Progenitor cell of endocrine pancreas (in vitro differentiated cells): ENCODE measurements at regions not wholly inside any gene's neighbourhood (a gene's known extent, or its start where the extent isn't known, plus 50 kb on each side); places are given as distances from the start of the nearest gene placed in this dataset.

Experiments used
- DNase-seq: peaks from one replicate; pipeline ENCODE4 v3.0.0; 2021; ENCODE audit warnings: low spot score; ENCODE audit not compliant: unreplicated experiment
- H3K27ac Mint-ChIP-seq: 2 replicates; pipeline ENCODE4 v1.8.0; 2021; ENCODE audit warnings: mild to moderate bottlenecking, moderate library complexity, mixed read lengths
- H3K27me3 Mint-ChIP-seq: 2 replicates; pipeline ENCODE4 v1.8.0; 2021; ENCODE audit warnings: mixed read lengths
- H3K36me3 Mint-ChIP-seq: 2 replicates; pipeline ENCODE4 v1.8.0; 2022; ENCODE audit warnings: mixed read lengths; ENCODE audit not compliant: insufficient read depth
- H3K4me1 Mint-ChIP-seq: 2 replicates; pipeline ENCODE4 v1.8.0; 2021; ENCODE audit warnings: low read depth, mixed read lengths
- H3K4me3 Mint-ChIP-seq: 2 replicates; pipeline ENCODE4 v1.8.0; 2021; ENCODE audit warnings: low read depth, mild to moderate bottlenecking, moderate library complexity, mixed read lengths
- H3K9me3 Mint-ChIP-seq: 2 replicates; pipeline ENCODE4 v1.8.0; 2021; ENCODE audit warnings: low read depth, mixed read lengths
- CTCF ChIP-seq: fragments of 200-600 bp; sonication (generic); IDR thresholded peaks from one replicate; pipeline ENCODE4 v1.5.0; 2021; ENCODE audit warnings: antibody characterized with exemption, mild to moderate bottlenecking; ENCODE audit not compliant: unreplicated experiment

GRCh38 chr3:72223628-72224027 is 438.7 kb upstream of the PROK2 start:
- Mint-ChIP-seq H3K27me3 (peaks cover 5% of the 10 kb centered on the region), H3K4me1 (no peaks in the 10 kb centered on the region), H3K36me3 (no peaks in the 10 kb centered on the region), H3K9me3 (peaks cover 25% of the 10 kb centered on the region), H3K4me3 (no peak overlapping the region), H3K27ac (no peak overlapping the region)
- no peak for DNase-seq
- no peak for TF ChIP-seq CTCF

DNA sequence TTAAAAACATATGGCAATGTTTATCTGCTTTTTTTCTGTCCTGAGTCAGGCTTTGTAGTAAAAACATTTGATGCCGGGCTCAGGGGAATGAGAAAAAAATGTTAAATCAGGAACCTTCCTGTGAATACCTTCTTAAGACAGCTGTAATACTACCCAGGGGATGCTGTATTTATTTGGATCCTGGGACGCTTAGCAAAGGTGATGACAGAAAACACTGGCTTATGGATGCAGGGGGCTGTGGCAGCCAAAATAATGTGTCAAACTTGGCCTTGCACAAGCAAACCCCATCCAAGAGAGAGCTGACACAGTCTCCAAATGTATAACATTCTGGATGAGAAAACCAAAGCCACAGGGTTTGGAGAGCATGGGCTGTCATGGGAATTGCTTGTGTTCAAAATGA is 438.2 kb upstream of the PROK2 start:
- H3K27ac Mint-ChIP-seq = no peak overlapping the region
- TF ChIP-seq CTCF = no peak
- H3K9me3 Mint-ChIP-seq = peaks cover 25% of the 10 kb centered on the region
- no peak for DNase-seq
- H3K36me3 Mint-ChIP-seq = no peaks in the 10 kb centered on the region
- no peaks in the 10 kb centered on the region for H3K4me1 Mint-ChIP-seq
- no peak overlapping the region for H3K4me3 Mint-ChIP-seq
- peaks cover 2% of the 10 kb centered on the region for H3K27me3 Mint-ChIP-seq

DNA sequence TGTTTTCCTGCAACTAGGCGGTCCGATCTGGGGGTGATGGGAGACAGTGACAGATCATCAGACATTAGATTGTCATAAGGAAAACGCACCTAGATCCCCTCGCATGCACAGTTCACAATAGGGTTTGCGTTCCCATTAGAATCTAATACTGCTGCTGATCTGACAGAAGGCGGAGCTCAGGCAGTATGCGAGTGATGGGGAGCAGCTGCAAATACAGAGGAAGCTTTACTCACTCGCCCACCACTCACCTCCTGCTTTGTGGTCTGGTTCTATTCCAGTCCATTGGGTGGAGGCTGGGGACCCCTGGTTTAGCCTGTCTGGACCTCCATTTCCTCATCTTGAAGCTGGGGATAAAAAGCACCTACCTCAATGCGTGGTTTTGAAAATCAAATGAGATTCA is 437.5 kb upstream of the PROK2 start:
- Mint-ChIP-seq H3K9me3 (peaks cover 25% of the 10 kb centered on the region), H3K36me3 (no peaks in the 10 kb centered on the region), H3K27me3 (peaks cover 2% of the 10 kb centered on the region), H3K4me3 (no peak overlapping the region), H3K27ac (no peak overlapping the region), H3K4me1 (no peaks in the 10 kb centered on the region)
- no peak for TF ChIP-seq CTCF
- DNase-seq = no peak

DNA sequence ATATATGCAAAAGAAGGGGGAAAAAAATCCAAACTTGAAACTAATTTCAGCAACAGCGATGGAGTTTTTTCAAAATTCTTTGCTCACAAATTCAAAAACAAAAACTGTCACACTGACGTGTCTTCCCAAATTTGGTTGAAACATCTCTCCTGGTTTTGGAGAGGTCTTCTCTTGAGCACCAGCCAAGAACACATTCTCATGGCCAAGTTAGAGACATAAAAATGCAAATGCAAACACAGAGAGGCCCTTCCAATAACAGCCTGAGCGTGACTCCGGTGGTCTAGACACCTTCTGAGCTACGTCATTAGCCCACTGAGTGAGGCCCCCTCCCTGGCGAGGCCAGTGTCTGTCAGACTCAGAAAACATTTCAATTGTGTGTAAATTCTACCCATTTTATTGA is 436.0 kb upstream of the PROK2 start:
- no peaks in the 10 kb centered on the region for H3K4me1 Mint-ChIP-seq
- no peak for DNase-seq
- peaks cover 22% of the 10 kb centered on the region for H3K9me3 Mint-ChIP-seq
- H3K36me3 Mint-ChIP-seq = no peaks in the 10 kb centered on the region
- H3K4me3 Mint-ChIP-seq = no peak overlapping the region
- H3K27me3 Mint-ChIP-seq = peaks cover 2% of the 10 kb centered on the region
- TF ChIP-seq CTCF = no peak
- no peak overlapping the region for H3K27ac Mint-ChIP-seq

DNA sequence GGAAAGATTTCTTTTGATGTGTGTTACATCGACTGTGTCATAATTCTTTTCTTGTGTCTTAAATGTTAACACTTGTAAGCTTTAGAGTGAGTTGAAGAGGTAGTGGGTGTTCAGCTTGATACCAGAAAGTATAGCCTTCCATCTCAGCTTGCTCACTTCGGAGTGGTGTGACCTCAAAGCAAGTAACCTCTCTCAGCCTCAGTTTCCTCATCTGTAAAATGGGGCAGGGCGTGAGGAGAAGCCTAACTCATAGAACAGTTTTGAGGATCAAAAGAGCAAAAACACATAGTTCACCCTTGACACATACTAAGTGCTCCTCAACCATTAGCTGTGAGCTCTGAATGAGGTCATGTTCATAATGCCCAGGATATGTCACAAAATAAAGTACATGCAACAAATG is 434.8 kb upstream of the PROK2 start:
- TF ChIP-seq CTCF = no peak
- peaks cover 2% of the 10 kb centered on the region for H3K27me3 Mint-ChIP-seq
- DNase-seq = no peak
- no peaks in the 10 kb centered on the region for H3K4me1 Mint-ChIP-seq
- H3K4me3 Mint-ChIP-seq = no peak overlapping the region
- no peak overlapping the region for H3K27ac Mint-ChIP-seq
- no peaks in the 10 kb centered on the region for H3K36me3 Mint-ChIP-seq
- H3K9me3 Mint-ChIP-seq = peaks cover 10% of the 10 kb centered on the region
